Stimulated activated CD4-positive, alpha-beta T cell treated with anti-CD3 and anti-CD28 coated beads, Interleukin-1b, Interleukin-23, amount 100 ng/mL, for 1 hour (primary cell): ENCODE measurements at regions not wholly inside any gene's neighbourhood (a gene's known extent, or its start where the extent isn't known, plus 50 kb on each side); places are given as distances from the start of the nearest gene placed in this dataset.
A peak's percentile ranks its signal among the peaks of the same experiment; 100 is the strongest.
"Not testable (repeated sequence)": the region's sequence is repeated elsewhere in the genome, so short reads cannot be mapped to it uniquely, and the experiment has no call there.

Source experiments
- DNase-seq, 2 donors: peaks; one replicate each; pipeline ENCODE4 v3.0.0-alpha.2; 2020; ENCODE audit warnings: low read depth in 2 of 2

DNA sequence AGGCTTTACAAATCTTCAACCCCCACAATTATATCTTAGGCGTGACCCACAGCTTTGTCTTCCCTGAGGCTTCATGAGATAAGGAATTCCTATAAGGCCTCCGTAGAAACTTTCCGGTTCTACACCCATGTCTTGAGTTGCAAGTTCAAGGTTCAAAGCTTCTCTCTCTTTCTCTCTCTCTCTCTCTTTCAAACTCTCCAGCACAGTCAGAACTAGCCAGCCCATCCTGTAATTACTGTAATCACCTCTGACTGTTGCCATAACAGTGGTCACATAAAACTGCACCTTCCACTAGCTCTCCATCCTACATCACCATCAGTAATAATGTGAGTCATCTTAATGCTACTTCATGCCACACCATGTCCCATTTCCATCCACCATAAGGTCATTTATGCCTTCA lies 90.0 kb upstream of the NFASC start:
- no peak for DNase-seq

DNA sequence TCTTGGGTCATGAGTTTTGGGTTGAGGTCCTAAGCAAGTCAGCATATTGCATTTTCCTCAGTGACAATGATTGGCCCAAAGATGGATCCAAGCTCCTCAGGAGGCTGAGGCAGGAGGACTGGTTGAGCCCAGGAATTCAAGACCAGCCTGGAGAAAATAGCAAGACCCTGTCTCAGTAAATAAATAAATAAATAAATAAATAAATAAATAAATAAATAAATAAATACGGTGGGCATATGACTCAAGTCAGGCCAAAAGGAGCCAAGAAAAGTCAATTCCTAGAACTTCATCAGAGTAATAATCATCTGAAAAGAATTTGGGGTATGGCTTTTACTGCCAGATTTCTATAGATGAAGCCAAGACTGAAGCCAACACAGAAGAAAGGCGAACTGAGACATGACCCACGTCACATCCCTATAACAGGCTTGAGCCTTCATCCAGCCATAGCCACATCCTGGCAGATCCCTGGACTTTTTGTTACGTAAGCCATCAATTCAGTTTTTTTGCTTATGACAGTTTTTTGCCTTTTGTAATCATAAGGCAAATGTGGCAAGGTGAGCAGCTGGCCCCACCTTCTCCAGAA lies 88.5 kb upstream of the NFASC start:
- DNase-seq, result no peak

DNA sequence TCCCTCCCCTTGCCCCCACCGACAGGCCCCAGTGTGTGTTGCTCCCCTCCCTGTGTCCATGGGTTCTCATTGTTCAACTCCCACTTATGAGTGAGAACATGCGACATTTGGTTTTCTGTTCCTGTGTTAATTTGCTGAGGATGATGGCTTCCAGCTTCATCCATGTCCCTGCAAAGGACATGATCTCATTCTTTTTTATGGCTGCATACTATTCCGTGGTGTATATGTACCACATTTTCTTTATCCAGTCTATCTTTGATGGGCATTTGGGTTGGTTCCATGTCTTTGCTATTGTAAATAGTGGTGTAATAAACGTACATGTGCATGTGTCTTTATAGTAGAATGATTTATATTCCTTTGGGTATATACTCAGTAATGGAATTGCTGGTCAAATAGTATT lies 85.6 kb upstream of the NFASC start:
- DNase-seq, result not testable (repeated sequence)

- DNase-seq, result no peak
These were observed 82.2 kb upstream of the NFASC start for GRCh38 chr1:204788470-204788869.

- DNase-seq, result peak; percentile 61 to 82
These were observed 79.0 kb upstream of the NFASC start for GRCh38 chr1:204791453-204792353.

DNA sequence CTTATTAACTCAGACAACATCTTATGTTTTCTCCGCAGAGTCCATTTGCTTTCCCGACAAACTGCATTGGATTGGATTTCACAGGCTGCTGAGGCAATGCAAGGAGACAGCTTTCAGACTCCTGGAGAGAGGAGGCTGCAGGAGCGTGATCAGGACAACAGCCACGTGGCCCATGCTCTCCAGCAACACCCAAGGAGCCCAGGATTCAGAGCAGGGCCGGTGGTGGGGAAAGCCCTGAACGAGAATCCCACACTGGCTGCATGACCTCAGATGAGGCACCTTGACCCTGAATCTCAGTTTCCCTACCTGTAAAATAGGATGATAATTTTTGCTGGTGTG lies 78.3 kb upstream of the NFASC start:
- no peak for DNase-seq

DNA sequence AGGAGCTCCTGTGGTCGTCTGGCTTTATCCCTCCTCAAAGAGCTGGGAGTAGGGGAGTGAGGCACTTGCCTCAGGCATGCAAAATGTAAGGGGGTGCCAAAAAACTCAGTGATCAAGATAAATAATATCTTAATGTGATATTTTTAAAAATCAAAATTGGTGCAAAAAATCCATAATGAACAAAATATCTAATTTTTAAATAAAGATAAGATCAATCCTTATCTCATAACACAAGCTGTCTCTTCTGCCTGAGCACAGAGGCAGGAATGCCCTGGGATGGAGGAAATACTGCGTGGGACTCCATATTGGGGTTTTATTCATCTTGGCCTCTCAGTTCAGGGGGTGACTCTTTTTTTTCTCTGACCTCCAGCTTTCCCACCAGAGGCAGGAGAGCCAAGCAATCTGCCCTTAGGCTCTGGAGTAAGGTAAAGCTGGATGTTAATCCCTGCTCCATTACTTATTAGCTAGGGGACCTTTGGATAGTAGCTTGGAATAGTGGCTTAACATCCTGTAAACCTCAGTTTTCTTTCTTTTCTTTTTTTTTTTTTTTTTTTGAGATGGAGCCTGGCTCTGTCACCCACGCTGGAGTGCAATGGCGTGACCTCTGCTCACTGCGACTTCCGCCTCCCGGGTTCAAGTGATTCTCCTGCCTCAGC lies 77.3 kb upstream of the NFASC start:
- DNase-seq, result no peak

GRCh38 chr1:204796886-204797285 lies 73.8 kb upstream of the NFASC start:
- not testable (repeated sequence) for DNase-seq

- DNase-seq, result no peak
These were observed 73.3 kb upstream of the NFASC start for GRCh38 chr1:204797401-204797800.

DNA sequence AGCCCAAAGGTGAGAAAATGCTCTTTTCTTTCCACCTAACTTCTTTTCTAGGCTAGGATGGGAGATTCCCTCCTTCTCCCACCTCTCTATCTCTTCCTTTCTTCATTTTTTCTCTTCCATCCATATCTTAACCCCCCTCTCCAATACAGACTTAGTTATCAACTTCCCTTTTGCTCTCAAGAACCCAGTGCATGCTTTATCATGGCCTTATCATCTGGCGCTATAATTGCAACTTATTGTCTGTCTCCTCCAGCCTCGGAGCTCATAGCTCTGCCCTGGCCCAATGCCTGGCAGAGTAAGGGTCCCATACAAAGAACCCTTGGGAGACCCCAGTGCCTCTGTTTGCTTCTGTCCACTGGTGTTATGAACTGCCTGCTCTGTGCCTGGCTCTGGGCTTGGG lies 71.0 kb upstream of the NFASC start:
- DNase-seq, result no peak

DNA sequence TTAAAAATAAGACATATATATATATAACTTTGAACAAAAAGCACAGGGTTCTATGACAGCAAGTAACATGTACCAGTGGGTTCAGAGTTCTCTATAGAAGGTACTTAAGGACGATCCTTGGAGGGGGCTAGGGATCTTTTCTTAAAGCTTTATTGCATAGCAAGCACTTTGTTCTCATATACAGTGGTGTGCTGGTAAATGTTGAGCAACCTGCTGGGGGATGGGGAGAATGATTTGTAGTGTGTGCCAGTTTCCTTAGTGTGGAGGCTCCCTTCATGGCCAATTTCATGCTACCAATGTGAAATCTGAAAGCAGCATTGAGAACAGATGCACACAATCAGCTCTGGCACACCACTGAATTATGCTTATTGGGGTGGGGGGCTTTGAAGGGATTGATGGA lies 69.5 kb upstream of the NFASC start:
- DNase-seq, result no peak

GRCh38 chr1:204802401-204803175 lies 68.1 kb upstream of the NFASC start:
- no peak for DNase-seq

DNA sequence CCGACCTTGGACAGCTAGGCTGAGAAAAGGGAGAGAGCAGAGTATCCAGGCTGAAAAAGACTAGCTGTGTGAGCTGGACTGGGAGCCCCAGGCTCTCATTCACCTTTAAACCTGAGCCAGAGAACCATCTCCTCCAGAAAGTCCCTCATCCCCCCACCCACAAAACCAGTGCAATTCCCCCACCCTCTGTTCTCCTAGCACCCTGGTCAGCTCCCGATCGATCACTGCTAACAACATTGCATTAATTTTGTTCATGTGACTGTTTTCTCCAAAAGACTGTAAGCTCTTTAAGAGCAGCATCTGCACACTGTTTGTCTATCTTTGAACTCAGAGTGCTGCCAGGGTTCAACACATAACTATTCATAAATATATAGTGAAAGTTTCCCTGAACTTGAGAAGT lies 67.1 kb upstream of the NFASC start:
- no peak for DNase-seq

GRCh38 chr1:204806943-204807687 lies 63.5 kb upstream of the NFASC start:
- peak; percentile 51 to 72 for DNase-seq

DNA sequence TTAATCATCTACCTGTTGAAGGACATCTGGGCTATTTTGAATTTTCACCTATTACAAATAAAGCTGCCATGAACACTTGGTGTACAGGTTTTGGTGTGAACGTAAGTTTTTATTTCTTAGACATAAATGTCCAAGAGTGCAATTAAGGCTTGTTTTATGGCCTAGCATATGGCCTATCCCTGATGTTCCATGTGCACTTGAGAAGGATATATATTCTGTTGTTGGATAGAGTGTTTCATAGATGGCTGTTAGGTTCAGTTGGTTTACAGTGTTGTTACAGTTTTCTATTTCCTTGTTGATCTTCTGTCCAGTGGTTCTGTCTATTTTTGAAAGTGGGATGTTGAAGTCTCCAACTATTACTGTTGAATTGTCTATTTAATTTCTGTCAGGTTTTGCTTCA lies 61.2 kb upstream of the NFASC start:
- DNase-seq, result no peak

DNA sequence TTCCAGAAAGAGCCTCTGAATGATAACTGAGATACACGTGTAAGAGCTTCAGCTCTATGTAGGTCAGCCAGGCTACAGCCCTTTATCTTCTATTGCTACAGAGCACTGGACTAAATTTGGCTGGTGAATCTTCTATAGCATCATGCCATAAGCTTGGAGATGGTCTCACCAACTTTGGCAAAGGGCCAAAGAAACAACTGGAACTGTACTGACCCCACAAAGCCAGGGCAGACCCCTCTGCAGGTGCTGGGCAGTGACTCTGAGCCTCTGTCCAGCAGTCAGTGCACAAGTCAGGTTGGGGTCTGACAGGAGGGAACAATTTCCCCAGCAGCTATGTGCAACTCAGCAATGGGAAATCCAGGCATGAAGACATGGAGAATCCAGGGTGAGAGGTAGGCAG lies 57.8 kb upstream of the NFASC start:
- DNase-seq, result no peak

- no peak for DNase-seq
These were observed 57.1 kb upstream of the NFASC start for GRCh38 chr1:204813522-204813921.

DNA sequence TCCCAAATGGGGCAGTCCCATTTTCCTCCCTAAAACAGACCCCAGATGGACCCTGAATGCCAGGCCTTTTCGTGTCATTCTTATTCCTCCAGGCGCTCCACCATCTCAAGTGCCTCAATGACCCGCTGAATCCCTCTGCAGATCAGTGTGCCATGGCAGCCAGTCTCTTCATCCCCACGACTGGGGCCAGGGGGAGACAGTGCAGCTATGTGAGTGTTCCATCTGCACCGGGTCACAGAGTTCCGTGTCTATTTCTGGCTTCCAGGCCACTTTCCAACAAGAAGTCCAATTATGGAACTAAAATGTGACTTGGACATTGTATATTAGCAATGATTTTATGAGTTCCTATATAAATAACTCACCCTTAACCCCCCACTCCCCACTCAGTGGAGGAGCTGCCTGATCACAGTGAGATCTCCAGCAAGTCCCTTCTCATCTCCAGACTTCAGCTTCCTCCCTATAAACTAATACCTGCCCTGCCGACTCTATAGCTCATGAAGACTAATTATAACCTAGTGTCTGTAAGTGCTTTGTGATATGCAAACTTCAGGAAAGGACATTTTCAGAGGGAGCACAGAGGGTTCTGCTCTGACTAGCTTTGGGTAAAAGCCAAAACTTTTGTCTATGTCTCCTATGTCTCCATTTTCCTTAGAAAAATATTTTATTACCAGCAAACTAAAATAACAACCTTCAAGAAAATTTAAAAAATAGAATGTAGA lies 56.3 kb upstream of the NFASC start:
- no peak for DNase-seq

DNA sequence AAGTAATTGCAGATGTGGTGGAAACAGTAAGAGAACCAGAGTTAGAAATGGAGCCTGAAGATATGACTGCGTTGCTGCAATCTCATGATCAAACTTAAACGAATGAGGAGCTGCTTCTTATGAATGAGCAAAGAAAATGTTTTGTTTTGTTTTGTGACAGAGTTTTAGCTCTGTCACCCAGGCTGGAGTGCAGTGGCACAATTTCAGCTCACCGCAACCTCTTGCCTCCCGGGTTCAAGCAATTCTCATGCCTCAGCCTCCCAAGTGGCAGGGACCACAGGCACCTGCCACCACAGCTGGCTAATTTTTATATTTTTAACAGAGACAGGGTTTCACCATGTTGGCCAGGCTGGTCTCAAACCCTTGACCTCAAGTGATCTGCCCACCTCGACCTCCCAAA lies 53.3 kb upstream of the NFASC start:
- no peak for DNase-seq

GRCh38 chr1:204818998-204819397 lies 51.7 kb upstream of the NFASC start:
- no peak for DNase-seq

- DNase-seq, result no peak
These were observed 51.2 kb upstream of the NFASC start for GRCh38 chr1:204819495-204819894.
